SIG-M5 treated with dmso at 0.1 percent for 504 hours (cell line): ENCODE measurements at regions not wholly inside any gene's neighbourhood (a gene's known extent, or its start where the extent isn't known, plus 50 kb on each side); places are given as distances from the start of the nearest gene placed in this dataset.

ENCODE experiments used
- DNase-seq: peaks from one replicate; lab custom pipeline; 2025; ENCODE audit not compliant: unreplicated experiment; lab: John Stamatoyannopoulos, UW

GRCh38 chr17:68182940-68183551, 64.8 kb upstream of the AMZ2 start:
- DNase-seq = no peak

- no peak for DNase-seq
Measured at GRCh38 chr17:68184141-68184571, 63.7 kb upstream of the AMZ2 start.

GRCh38 chr17:68184816-68185436, 62.9 kb upstream of the AMZ2 start:
- no peak for DNase-seq

- DNase-seq = no peak
Measured at GRCh38 chr17:68185820-68186219, 62.0 kb upstream of the AMZ2 start.

GRCh38 chr17:68190495-68190894, 57.3 kb upstream of the AMZ2 start:
- no peak for DNase-seq

- no peak for DNase-seq
Measured at GRCh38 chr17:68195667-68196393, 52.0 kb upstream of the AMZ2 start.

- DNase-seq = no peak
Measured at GRCh38 chr17:68196394-68197090, 51.3 kb upstream of the AMZ2 start.

- no peak for DNase-seq
Measured at GRCh38 chr17:68197091-68197996, 50.5 kb upstream of the AMZ2 start.

- DNase-seq = peak; percentile 22
Measured at GRCh38 chr17:68197997-68198930, 49.6 kb upstream of the AMZ2 start.
